ENCODE measurements at regions not wholly inside any gene's neighbourhood (a gene's known extent, or its start where the extent isn't known, plus 50 kb on each side); places are given as distances from the start of the nearest gene placed in this dataset.

- TF ChIP-seq POLR2A (IDR thresholded peaks at IDR 0.05; ENCODE audit: low read length) (no peak), GATA1 (IDR thresholded peaks at IDR 0.05; ENCODE audit: low read depth, low read length) (no peak)
These were observed 272.6 kb upstream of the ZPLD1 start for GRCh38 chr3:102162251-102162650.

All from erythroblast (primary cell).